HepG2 (cell line): ENCODE measurements at regions not wholly inside any gene's neighbourhood (a gene's known extent, or its start where the extent isn't known, plus 50 kb on each side); places are given as distances from the start of the nearest gene placed in this dataset.

ENCODE experiments used
- ATAC-seq: fragments of 200-7000 bp; cut with Tn5 transposase; 3 replicates; pipeline ENCODE4 v1.9.1; 2020; ENCODE audit warnings: mild to moderate bottlenecking, moderate library complexity
- BruUV-seq: library from RNA; stranded (reverse); fragments of 400-500 nt; replicated peaks from 2 replicates; lab custom pipeline; 2021; lab: Mats Ljungman, UMichigan
- CTCF ChIA-PET: fragments of 300-600 bp; formaldehyde crosslinking; extraction: SDS; loops from one replicate; lab custom pipeline; 2021; ENCODE audit warnings: low total read pairs, inconsistent platforms, low intra/inter-chr PET ratio; lab: Yijun Ruan, JAX
- POLR2A ChIA-PET: fragments of 350-600 bp; sonication (Branson Sonifier 250); formaldehyde crosslinking; loops from one replicate; lab custom pipeline; 2020; ENCODE audit warnings: antibody characterized with exemption, inconsistent platforms; lab: Yijun Ruan, JAX
- DNase-seq: peaks from one replicate; pipeline ENCODE4 v3.0.0-alpha.2; 2015; ENCODE audit warnings: low spot score
- FAIRE-seq: peaks from 3 replicates; lab custom pipeline; 2011; peaks lifted over from hg19 to GRCh38; lab: Jason Lieb, UNC
- H2AFZ ChIP-seq: one replicate; pipeline ENCODE4 v1.6.1; 2011; ENCODE audit warnings: low read length, inconsistent platforms
- H3K27ac ChIP-seq: fragments of 300-600 bp; 3 replicates; pipeline ENCODE4 v1.8.0; 2011; ENCODE audit warnings: mixed run types, mild to moderate bottlenecking, mixed read lengths, low read length, inconsistent platforms; ENCODE audit not compliant: insufficient read depth; ENCODE audit errors: extremely low read length
- H3K27me3 ChIP-seq, 2 experiments: fragments of 200-600 bp in 1 of 2; 2 replicates in 1 of 2; 3 replicates in 1 of 2; pipeline versions ENCODE4 v1.6.0 to v1.8.0; 2011; ENCODE audit warnings: low read length in 2 of 2, mild to moderate bottlenecking in 2 of 2, moderate library complexity in 2 of 2, inconsistent platforms in 1 of 2; ENCODE audit not compliant: insufficient read depth in 2 of 2, control insufficient read depth in 1 of 2
- H3K36me3 ChIP-seq, 2 experiments: fragments of 200-600 bp in 1 of 2; replicated peaks in 1 of 2; 2 replicates in 1 of 2; 3 replicates in 1 of 2; pipeline versions ENCODE4 v1.5.1 to v1.8.0; 2011; ENCODE audit warnings: low read length in 2 of 2, inconsistent platforms in 1 of 2; ENCODE audit not compliant: insufficient read depth in 2 of 2, control insufficient read depth in 1 of 2
- H3K4me1 ChIP-seq: 2 replicates; pipeline ENCODE4 v1.5.1; 2012; ENCODE audit warnings: low read length, inconsistent platforms; ENCODE audit not compliant: insufficient read depth
- H3K4me2 ChIP-seq: 2 replicates; pipeline ENCODE4 v1.6.0; 2011; ENCODE audit warnings: low read depth, low read length, inconsistent platforms
- H3K4me3 ChIP-seq, 3 experiments: fragments of 200-600 bp in 1 of 3; sonication (generic), shearing (Covaris generic) in 1 of 3; replicated peaks in 1 of 3; 2 replicates each; pipeline ENCODE4 v1.5.1; 2011 to 2016; ENCODE audit warnings: low read length in 3 of 3, inconsistent platforms in 2 of 3, low read depth in 2 of 3, mild to moderate bottlenecking in 2 of 3, control low read depth in 1 of 3, mixed read lengths in 1 of 3; ENCODE audit not compliant: insufficient read depth in 1 of 3
- H3K79me2 ChIP-seq: one replicate; pipeline ENCODE4 v1.6.1; 2011; ENCODE audit warnings: low read length, inconsistent platforms; ENCODE audit not compliant: insufficient read depth
- H3K9ac ChIP-seq: 2 replicates; pipeline ENCODE4 v1.6.0; 2011; ENCODE audit warnings: mild to moderate bottlenecking, low read depth, low read length, inconsistent platforms; ENCODE audit not compliant: insufficient read depth
- H3K9me3 ChIP-seq: 2 replicates; pipeline ENCODE4 v1.5.1; 2012; ENCODE audit warnings: mild to moderate bottlenecking, low read length
- H4K20me1 ChIP-seq: 2 replicates; pipeline ENCODE4 v1.6.0; 2011; ENCODE audit warnings: inconsistent platforms, mild to moderate bottlenecking, low read length, moderate library complexity; ENCODE audit not compliant: insufficient read depth
- GABPA ChIP-seq, 2 experiments: IDR thresholded peaks; 2 replicates each; pipeline ENCODE4 v1.6.1; 2011 to 2016; ENCODE audit warnings: low read depth in 2 of 2, low read length in 1 of 2, missing biosample characterization in 1 of 2, missing genetic modification characterization in 1 of 2
- ONECUT2 ChIP-seq: sonication (generic); formaldehyde crosslinking; IDR thresholded peaks from 2 replicates; pipeline ENCODE4 v1.4.0; 2020; ENCODE audit warnings: missing genetic modification reagents
- PAWR ChIP-seq: sonication (generic); formaldehyde crosslinking; IDR thresholded peaks from 2 replicates; pipeline ENCODE4 v1.4.0; 2020; ENCODE audit warnings: missing genetic modification reagents, mild to moderate bottlenecking, borderline replicate concordance
- PCBP2 ChIP-seq: fragments of 200-400 bp; formaldehyde crosslinking; optimal IDR thresholded peaks from 2 replicates; pipeline ENCODE3; 2018; ENCODE audit warnings: low read length, low read depth; ENCODE audit not compliant: poor library complexity, severe bottlenecking
- WGBS: methylation state at CpG from one replicate; pipeline ENCODE4 v1.1.6; 2017; ENCODE audit warnings: low lambda C conversion rate; 5-methylcytosine and 5-hydroxymethylcytosine counted together
- in situ Hi-C: cut with HindIII; loops from 2 replicates; pipeline ENCODE4 v1.10.0; 2017; ENCODE audit warnings: low pct_unique_long_range_greater_than_20kb; ENCODE audit not compliant: extremely low pct_ligation_motif_present
- intact Hi-C: fragments of 100-400 bp; cut with micrococcal nuclease; formaldehyde crosslinking; loops from one replicate; pipeline ENCODE4 v1.10.0; 2022; ENCODE audit not compliant: unreplicated experiment
- TF ChIP-seq, protein P1 (sequence below): sonication (generic); formaldehyde crosslinking; IDR thresholded peaks from 2 replicates; pipeline ENCODE4 v1.5.1; 2020; ENCODE audit warnings: mild to moderate bottlenecking, missing genetic modification reagents, borderline replicate concordance
- TF ChIP-seq, protein P2 (sequence below): sonication (generic); formaldehyde crosslinking; IDR thresholded peaks from 2 replicates; pipeline ENCODE4 v1.4.0; 2020; ENCODE audit warnings: missing genetic modification reagents
- TF ChIP-seq, protein P3 (sequence below): IDR thresholded peaks from 2 replicates; pipeline ENCODE4 v1.6.1; 2016; ENCODE audit warnings: low read depth, control low read depth
- TF ChIP-seq, protein P4 (sequence below): sonication (generic); formaldehyde crosslinking; IDR thresholded peaks from 2 replicates; pipeline ENCODE4 v1.4.0; 2020; ENCODE audit warnings: low read depth, mild to moderate bottlenecking, missing genetic modification reagents
- TF ChIP-seq, protein P5 (sequence below): sonication (generic); formaldehyde crosslinking; IDR thresholded peaks from 2 replicates; pipeline ENCODE4 v1.4.0; 2020; ENCODE audit warnings: missing genetic modification reagents

DNA sequence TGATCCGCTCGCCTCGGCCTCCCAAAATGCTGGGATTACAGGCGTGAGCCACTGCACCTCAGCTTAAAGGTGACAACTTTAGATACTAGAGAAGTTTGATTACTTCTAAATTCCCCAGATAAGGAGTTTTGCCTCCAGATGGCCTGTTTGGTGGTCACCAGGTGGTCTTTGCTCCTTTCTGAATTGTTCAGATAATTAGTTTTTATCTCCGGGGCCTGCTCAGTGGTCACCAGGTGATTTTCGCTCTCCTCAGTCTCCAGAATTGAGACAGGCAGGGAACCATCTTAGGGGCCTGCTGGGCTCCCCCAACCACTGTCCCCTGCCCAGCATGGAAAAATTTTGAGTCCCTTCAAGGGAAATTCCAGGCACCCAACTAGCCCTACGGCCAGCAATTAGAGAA lies 62.6 kb downstream of the GPR6 start (continued):
- TF ChIP-seq, protein P1, sequence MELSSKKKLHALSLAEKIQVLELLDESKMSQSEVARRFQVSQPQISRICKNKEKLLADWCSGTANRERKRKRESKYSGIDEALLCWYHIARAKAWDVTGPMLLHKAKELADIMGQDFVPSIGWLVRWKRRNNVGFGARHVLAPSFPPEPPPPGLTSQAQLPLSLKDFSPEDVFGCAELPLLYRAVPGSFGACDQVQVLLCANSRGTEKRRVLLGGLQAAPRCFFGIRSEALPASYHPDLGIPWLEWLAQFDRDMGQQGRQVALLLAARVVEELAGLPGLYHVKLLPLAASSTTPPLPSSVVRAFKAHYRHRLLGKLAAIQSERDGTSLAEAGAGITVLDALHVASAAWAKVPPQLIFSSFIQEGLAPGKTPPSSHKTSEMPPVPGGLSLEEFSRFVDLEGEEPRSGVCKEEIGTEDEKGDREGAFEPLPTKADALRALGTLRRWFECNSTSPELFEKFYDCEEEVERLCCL (CRISPR knock-in tag): no peak
- TF ChIP-seq, protein P2, sequence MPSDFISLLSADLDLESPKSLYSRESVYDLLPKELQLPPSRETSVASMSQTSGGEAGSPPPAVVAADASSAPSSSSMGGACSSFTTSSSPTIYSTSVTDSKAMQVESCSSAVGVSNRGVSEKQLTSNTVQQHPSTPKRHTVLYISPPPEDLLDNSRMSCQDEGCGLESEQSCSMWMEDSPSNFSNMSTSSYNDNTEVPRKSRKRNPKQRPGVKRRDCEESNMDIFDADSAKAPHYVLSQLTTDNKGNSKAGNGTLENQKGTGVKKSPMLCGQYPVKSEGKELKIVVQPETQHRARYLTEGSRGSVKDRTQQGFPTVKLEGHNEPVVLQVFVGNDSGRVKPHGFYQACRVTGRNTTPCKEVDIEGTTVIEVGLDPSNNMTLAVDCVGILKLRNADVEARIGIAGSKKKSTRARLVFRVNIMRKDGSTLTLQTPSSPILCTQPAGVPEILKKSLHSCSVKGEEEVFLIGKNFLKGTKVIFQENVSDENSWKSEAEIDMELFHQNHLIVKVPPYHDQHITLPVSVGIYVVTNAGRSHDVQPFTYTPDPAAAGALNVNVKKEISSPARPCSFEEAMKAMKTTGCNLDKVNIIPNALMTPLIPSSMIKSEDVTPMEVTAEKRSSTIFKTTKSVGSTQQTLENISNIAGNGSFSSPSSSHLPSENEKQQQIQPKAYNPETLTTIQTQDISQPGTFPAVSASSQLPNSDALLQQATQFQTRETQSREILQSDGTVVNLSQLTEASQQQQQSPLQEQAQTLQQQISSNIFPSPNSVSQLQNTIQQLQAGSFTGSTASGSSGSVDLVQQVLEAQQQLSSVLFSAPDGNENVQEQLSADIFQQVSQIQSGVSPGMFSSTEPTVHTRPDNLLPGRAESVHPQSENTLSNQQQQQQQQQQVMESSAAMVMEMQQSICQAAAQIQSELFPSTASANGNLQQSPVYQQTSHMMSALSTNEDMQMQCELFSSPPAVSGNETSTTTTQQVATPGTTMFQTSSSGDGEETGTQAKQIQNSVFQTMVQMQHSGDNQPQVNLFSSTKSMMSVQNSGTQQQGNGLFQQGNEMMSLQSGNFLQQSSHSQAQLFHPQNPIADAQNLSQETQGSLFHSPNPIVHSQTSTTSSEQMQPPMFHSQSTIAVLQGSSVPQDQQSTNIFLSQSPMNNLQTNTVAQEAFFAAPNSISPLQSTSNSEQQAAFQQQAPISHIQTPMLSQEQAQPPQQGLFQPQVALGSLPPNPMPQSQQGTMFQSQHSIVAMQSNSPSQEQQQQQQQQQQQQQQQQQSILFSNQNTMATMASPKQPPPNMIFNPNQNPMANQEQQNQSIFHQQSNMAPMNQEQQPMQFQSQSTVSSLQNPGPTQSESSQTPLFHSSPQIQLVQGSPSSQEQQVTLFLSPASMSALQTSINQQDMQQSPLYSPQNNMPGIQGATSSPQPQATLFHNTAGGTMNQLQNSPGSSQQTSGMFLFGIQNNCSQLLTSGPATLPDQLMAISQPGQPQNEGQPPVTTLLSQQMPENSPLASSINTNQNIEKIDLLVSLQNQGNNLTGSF (CRISPR knock-in tag): no peak
- TF ChIP-seq, protein P3, sequence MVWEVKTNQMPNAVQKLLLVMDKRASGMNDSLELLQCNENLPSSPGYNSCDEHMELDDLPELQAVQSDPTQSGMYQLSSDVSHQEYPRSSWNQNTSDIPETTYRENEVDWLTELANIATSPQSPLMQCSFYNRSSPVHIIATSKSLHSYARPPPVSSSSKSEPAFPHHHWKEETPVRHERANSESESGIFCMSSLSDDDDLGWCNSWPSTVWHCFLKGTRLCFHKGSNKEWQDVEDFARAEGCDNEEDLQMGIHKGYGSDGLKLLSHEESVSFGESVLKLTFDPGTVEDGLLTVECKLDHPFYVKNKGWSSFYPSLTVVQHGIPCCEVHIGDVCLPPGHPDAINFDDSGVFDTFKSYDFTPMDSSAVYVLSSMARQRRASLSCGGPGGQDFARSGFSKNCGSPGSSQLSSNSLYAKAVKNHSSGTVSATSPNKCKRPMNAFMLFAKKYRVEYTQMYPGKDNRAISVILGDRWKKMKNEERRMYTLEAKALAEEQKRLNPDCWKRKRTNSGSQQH (CRISPR knock-in tag): no peak
- TF ChIP-seq ONECUT2 (CRISPR knock-in tag): no peak

DNA sequence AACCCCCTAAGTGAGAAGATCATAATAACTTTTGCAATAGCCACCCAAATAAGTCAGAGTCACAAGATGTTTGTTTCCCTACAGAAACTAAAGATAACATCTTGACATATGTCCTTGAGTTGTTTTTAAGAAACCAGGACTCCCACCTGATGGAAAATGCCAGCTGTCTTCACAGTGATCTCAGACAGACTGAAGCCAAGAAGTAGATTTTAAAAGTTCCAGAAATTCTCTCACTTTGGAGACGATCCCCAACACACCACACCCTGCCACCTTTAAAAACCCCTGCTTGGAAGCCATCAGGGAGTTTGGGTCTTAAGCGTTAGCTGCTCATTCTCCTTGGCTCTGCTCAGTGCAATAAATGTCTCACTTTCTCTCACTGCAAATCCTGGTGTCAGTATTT lies 63.0 kb downstream of the GPR6 start:
- Histone ChIP-seq H3K9me3 (no peaks in the 10 kb centered on the region), H3K36me3 (no peaks in the 10 kb centered on the region), H3K79me2 (no peaks in the 10 kb centered on the region), H2AFZ (no peak overlapping the region), H3K27ac (no peak overlapping the region), H3K27me3 (peaks cover 0 to 4% of the 10 kb centered on the region in 2 experiments; a peak in 2 of 5 replicates), H3K9ac (no peak overlapping the region), H3K4me1 (peaks cover 31% of the 10 kb centered on the region), H3K4me2 (no peak overlapping the region), H4K20me1 (no peaks in the 10 kb centered on the region), H3K4me3 (no peak overlapping the region)
- DNase-seq: no peak
- ChIA-PET POLR2A (no interaction called here), CTCF (interaction anchor here (5.3 kb wide), 1 partner anchor 336 kb away, joined by 113 read pairs; no protein-coding TSS in a partner anchor)
- intact Hi-C loops (no loop called here), in situ Hi-C loops (loop anchor here (10.0 kb wide), 2 partner anchors 146 to 354 kb away; no protein-coding TSS in a partner anchor)
- BruUV-seq: no TSS peak
- no peak for FAIRE-seq
- 4% methylated on average over 2 of the region's 2 CpGs for WGBS
- ATAC-seq: no peak
- no peak for TF ChIP-seq PAWR
- TF ChIP-seq GABPA (IDR thresholded peaks at IDR 0.05; ENCODE audit: low read depth, low read length): no peak
- no peak for TF ChIP-seq GABPA (CRISPR knock-in tag; IDR thresholded peaks at IDR 0.05; ENCODE audit: low read depth)
- TF ChIP-seq, protein P4, sequence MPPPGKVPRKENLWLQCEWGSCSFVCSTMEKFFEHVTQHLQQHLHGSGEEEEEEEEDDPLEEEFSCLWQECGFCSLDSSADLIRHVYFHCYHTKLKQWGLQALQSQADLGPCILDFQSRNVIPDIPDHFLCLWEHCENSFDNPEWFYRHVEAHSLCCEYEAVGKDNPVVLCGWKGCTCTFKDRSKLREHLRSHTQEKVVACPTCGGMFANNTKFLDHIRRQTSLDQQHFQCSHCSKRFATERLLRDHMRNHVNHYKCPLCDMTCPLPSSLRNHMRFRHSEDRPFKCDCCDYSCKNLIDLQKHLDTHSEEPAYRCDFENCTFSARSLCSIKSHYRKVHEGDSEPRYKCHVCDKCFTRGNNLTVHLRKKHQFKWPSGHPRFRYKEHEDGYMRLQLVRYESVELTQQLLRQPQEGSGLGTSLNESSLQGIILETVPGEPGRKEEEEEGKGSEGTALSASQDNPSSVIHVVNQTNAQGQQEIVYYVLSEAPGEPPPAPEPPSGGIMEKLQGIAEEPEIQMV: no peak
- TF ChIP-seq, protein P5, sequence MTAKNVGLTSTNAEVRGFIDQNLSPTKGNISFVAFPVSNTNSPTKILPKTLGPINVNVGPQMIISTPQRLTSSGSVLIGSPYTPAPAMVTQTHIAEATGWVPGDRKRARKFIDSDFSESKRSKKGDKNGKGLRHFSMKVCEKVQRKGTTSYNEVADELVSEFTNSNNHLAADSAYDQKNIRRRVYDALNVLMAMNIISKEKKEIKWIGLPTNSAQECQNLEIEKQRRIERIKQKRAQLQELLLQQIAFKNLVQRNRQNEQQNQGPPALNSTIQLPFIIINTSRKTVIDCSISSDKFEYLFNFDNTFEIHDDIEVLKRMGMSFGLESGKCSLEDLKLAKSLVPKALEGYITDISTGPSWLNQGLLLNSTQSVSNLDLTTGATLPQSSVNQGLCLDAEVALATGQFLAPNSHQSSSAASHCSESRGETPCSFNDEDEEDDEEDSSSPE (CRISPR knock-in tag): no peak
- no peak for TF ChIP-seq PCBP2
